Activated CD4-positive, alpha-beta T cell treated with anti-CD3 and anti-CD28 coated beads, Interleukin-2, Interleukin-6, amounts not matched to agents 100 ng/mL and 50 ng/mL, durations not matched to agents 16 hours and 8 hours (primary cell): ENCODE measurements at regions not wholly inside any gene's neighbourhood (a gene's known extent, or its start where the extent isn't known, plus 50 kb on each side); places are given as distances from the start of the nearest gene placed in this dataset.
"Not testable (repeated sequence)": the region's sequence is repeated elsewhere in the genome, so short reads cannot be mapped to it uniquely, and the experiment has no call there.

Source experiments
- DNase-seq: peaks from one replicate; pipeline ENCODE4 v3.0.0-alpha.2; 2020

DNA sequence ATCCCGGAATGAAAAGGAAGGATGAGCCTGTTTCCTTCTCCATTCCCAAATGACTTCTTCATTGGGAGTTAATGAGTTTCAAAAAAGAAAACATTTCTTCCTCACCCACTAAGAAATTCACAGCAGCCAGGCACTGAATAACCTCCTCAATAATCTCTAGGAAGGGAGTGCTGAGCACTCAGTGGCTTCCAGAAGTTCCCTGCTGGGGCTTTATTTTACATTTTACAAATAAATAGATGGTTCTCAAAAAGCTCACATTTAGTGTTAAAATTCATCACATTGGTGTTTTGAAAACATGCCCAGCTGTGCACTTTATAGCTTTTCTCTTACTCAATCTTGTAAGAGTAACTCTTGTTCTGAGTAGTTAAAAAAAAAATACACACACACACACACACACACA, 148.9 kb upstream of the PFKP start:
- no peak for DNase-seq

DNA sequence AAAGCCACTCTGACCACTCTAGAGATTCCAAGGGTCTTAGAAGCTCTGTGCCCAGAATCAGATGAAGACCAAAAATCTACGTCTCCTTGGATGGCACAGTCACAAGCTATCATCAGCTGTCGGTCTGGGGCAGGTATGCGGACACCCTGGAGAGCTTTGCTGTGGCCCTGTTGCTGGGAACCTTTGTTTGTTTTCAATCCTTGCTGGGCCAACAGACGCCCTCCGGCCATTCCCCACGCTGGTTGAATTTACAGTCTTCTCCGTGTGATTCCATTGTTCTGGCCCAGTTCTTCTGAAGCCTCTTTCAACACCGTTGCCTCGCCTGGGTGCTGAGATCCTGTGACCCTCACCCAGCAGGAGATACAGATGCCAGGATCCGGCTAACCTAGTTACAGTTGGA, 149.4 kb upstream of the PFKP start:
- no peak for DNase-seq

DNA sequence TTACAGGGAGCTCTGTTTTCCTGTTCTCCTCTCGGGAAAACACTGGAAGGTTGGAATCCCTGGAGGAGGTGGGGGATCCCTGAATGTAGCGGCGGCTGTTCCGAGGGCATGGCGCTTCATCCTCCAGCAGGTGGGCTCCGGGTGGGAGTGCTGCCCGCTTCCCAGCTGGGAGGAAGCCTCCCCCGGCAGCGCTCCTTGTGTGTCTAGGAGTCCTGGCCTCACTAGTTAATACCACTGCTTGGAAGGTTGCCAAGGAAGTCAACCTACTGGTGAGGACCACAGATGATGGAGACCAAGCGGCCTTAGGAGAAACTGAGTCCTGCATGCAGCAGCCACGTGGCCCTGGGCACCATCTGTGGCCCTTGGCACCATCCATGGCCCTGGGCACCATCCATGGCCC, 151.9 kb upstream of the PFKP start:
- DNase-seq = no peak

DNA sequence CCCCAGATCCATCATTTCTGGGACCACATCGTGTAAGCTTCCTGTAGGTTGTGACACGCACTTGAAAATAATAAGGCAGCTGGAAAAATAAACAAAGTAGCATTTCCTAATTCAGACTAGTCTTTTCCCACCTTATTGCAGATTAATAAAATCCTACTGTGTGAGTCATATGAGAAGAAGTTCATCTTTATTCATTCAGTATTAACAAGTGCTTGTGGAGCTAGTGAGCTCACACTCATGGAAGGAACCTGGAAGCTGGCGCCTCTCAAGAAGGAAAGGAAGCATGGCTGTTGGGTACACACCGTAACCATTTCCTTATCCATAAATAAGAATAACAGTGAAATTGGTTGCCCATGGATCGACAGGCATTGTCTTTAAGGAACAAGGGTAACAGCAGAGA, 152.6 kb upstream of the PFKP start:
- no peak for DNase-seq

DNA sequence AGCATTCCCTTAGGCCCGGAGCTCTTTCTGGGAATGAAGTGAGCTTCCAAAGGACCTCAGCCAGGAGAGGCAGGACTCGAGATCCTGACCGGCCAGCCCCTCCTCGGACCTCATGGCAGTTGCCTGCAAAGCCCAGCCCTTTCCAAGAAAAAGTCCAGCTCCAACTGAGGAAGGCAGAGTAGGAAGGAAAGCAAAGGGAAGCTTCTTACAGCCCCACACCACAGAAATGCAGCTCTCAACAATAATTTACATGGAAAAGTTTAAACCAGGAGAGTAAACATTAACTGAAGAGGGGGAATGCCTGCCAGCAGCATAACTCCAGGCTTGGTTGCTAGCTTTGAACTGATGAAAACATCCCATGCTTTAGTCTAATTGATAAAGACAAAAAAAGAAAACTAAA, 153.9 kb upstream of the PFKP start:
- no peak for DNase-seq

DNA sequence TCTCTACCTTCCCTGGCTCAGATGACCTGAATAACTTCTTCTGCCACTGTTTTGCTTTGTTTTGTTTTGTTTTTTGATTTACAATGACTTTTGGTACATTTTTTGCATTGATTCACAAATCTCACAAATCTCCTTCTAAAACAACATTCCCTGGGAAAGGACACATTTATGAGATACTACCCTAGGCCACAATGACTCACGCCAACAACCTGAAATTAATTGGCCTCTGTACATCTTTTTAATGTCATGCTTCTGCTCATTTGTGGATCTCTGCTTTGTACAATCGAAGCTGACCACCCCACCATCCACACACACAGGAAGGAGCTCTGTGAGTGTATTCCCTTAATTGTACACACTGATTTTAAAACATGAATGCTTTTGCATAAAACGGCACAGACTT, 156.7 kb upstream of the PFKP start:
- no peak for DNase-seq

DNA sequence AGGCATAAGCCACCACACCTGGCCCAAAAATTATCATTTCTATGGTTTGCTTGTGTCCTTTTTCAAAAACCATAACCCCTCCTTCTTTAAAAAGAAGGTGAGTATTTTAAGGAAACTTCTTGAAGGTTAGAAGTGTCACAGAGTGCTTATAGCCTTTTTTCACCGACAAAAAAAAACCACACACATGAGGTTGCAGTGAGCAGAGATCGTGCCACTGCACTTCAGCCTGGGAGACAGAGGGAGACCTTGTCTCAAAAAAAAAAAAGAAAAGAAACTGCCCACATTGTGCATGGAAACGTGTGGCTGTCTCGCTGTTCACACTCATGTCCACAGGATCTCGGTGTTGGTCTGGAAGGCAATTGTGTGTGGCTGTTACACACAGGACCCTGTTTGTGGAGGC, 157.4 kb upstream of the PFKP start:
- no peak for DNase-seq

DNA sequence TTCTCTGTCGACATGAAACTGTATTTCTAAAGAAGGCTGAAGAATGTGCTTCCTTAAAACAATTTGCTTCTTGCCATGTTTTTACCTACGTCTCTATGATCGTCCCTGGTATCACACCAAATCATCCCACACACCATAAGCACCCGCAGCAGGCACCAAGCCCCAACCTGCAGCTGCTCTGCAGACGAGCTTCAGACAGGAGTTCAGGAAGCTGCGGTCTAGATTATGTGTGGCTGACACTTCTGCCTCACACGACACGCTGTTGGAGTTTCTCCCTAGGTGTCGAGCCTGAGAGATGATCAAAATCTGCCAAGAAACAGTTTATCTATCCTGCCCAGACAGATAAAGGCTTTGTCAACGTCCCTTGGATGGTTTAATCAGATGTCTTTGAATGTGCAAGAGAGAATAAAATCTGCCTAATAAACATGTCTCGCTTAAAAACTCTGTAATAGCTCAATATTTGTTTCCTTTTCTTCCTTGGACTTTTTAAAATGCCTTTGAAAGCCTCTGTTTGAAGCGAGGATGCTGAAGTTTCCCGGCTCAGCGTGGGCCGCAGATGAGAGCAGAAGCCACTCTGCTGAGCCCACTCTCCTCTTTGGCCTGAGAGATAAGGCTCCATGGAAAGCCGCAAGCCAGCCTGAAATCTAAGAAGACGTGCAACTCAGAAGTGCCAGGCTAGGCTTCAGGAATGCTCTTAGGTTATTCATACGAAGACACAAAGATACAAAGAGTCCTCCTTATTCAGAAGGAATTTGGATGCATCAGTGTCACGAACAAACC, 158.3 kb upstream of the PFKP start:
- peak; percentile 60 for DNase-seq

DNA sequence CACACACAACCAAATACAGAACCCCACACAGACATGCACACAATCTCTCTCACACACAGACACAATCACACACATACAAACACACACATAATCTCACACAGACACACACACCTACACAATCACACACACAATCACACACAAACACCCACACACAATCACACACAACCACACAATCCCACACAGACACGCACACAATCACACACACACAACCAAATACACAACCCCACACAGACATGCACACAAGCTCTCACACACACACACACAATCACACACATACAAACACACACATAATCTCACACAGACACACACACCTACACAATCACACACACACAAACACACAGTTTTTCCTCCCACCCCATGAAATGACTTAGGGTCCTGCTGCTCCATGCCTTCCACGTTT, 160.4 kb upstream of the PFKP start:
- no peak for DNase-seq

DNA sequence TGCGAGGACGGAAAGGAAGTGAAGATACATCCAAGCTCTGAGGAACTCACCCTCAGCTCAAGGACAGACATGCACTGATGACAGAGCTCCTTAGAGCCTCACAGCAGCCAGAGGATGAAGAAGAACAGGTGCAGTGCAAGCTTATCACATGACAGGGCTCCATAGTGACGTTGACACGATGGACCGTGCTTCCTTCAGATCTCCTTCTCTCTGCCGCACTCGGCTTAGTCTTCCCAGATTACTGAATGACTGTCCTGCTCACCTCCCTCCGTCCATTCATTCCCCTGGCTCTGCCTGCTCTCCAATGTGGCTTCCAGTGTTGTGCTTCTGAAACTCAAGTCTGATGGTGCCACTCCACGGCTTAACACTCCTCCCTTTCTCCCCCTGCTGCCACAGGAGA, 161.5 kb upstream of the PFKP start:
- DNase-seq = no peak

DNA sequence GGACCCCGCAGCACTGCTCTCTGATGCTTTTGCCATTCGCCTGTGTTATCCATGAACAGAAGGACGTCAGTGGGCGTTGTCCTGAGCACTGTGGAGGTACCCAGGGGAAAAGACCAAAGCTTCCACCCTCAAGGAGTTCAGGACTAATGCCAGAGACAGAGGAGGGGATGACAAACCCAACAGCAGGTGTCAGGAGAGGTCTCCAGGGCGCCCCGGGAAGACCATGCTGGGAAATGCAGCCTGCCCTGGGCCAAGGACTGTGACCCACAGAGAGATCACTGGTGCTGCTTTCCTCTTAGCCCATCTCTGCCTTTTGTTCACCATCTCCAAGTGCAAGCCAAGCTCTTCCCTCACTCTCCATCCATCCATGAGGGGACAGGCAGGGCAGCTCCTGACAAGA, 166.8 kb upstream of the PFKP start:
- DNase-seq = no peak

DNA sequence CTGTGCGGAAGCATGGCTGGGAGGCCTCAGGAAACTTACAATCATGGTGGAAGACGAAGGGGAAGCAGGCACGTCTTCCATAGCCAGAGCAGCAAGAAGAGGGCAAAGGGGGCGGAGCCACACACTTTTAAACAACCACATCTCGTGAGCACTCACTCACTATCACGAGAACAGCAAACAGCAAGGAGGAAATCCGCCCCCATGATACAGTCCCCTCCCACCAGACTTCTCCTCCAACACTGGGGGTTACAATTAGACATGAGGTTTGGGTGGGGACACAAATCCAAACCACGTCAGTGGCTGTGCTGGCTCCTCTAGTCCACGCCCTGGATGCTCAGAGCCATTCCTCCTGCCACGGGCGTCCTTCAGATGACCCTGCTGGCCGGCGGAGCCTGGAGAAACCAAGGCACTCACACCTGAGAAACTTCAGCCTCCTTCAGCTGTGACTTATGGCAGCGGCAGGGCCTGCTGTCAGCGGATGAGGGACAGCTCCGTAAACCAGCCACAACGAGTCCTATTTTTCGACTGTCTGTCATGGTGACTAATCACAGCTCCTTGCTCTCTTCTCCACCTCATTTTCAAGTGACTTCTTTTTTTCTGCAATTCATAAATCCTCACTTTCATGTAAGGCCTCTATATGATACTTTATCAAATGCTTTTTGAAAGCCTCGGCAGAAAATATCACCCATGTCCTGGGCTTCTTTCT, 167.9 kb upstream of the PFKP start:
- DNase-seq = no peak

DNA sequence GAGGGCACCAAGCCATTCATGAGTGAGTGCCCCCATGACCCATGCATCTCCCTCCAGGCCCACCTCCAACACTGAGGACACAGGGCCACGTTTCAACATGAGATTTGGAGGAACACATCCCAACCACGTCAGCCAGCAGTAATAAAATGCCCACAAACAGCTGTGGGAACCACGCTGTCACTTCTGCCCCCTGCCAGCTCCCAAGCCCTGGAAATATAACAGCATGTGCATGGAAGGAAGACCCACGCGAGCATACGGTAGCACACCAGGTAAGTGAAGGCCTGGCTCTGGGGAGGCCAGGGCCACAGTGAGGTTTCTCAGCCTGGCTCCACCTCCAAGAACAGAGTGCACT, 168.9 kb upstream of the PFKP start:
- no peak for DNase-seq

DNA sequence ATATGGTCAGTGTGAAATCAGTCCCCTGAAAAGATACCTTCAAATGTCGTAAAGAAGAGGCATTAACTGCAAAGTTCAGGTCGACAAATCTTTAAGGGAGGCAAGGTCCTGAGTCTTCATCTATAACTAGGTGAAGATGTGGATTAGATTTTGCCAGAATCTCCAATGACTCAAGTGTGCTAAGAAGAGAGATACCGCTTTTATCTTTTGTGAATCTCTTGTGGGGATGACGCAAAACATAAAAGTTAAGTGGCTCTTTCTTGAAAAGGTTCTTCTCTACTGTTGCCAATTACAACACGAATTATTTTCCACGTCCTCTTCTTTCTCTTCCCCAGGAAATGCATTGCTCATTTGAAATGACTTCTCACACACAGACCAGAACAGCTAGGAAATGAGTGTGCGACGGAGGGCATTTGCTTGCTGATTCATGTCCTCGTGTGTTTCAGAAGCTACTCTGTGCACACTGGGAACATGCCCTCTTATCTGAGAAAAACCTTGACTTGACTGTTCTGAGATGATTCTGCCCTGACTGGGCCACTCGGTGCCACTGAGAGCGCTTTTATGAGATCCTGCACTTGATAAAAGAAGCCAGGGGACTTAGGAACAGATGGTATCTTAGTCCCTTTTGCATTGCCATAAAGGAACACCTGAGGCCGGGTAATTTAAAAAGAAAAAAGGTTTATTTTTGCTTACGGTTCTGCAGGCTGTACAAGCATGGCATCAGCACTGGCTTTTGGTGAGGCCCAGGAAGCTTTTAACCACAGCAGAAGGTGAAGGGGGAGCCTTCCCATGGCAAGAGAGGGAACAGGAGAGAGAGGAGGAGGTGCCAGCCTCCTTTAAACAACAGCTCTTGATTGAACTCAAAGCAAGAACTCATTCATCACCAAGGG, 169.5 kb upstream of the PFKP start:
- DNase-seq = peak; percentile 67

DNA sequence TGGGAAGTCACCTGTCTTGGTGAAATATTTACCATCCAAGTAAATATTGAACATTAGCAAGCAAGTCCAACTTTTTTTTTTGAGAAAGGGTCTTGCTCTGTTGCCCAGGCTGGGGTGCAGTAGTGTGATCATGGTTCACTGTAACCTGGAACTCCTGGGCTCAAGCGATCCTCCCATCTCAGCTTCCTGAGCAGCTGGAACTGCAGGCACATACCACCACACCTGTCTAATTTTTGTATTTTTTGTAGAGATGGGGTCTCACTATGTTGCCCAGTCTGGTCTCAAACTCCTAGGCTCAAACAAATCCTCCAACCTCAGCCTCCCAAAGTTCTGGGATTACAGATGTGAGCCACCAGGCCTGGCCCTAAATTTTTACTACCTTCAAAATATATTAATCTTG, 171.0 kb upstream of the PFKP start:
- not testable (repeated sequence) for DNase-seq

DNA sequence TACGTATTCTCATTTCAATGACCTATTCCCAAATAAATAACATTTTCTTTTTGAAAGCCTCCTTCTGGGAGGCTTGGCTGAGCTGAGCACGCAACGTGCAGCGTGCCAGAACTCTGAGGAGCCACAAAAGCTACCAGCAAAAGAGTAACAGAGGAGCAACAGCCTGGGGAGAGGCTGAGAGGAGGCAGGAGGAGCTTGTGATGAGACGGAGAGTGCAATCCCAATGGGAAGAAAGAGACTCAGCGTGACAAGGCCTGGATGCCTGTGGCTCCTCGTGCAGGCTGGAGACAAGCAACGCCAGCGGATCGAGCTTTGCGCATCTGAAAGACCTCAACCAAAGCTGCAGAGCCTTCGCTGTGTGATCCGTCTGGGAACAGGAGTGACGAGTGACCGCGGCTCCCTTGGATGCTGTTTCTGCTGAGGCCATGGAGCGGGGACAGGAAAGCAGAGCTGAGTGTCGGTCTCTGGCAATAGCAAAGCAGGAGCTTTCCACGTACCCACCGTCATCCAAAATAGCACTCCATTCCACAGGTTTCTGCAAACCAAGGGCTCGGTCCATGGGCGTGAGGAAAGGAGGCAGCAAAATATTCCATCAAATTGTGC, 171.7 kb upstream of the PFKP start:
- DNase-seq = no peak

DNA sequence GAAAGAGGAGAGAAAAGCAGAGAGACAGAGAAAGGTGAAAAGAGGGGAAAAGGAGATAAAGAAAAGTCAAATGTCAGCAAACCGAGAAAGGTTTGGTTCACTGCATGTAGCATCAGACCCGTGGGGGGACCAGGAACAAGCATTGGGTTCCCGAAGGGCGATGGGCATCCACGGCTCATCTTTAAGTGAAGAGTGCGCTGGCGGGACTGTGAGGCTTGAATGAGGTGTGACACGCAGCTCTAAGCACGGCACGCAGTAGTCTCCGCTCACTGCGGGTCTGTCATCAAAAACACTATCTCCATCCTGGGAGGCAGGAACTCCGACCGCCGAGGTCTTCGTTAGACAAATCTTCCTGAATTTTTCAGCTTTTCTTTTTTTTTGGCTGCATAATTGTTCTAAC, 173.4 kb upstream of the PFKP start:
- no peak for DNase-seq

DNA sequence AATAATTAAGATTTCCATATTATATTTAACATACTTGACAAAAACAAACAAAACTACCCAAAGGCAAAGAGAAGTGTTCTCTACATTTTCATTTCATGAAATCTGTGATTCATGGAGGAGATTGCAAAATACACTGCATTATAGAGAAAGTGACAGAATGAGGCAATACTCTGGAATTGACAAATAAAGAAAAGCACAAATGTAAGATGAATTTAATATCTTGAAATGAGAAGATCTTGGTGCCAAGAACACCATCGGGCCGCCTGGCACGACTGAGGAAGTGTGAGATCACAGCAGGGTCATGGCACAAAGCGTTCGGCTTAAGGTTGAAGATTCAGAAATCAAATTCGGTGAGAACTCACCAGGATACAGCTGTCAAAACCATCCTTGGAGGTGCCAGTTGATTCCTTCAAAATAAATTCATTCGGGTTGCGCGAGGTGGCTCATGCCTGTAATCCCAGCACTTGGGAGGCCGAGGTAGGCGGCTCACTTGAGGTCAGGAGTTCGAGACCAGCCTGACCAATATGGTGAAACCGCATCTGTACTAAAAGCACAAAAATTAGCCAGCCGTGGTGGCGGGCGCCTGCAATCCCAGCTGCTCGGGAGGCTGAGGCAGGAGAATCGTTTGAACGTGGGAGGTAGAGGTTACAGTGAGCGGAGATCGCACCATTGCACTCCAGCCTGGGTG, 174.0 kb upstream of the PFKP start:
- no peak for DNase-seq

DNA sequence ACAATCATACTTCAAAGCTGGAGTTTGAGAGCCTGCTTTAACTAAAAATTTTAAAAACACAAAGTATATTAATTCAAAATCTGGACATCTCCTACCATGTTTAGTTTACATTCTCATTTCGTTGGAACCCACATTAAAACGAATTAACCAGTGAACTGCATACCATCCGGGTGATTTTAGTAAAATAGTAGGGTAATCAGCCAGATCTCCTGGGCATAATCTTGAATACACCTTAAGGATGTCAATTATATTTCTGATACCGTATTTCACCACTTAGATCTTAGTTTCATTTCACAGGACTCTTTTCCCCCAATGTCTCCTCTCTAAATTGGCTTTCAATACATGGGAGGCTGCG, 175.6 kb upstream of the PFKP start:
- DNase-seq = no peak

DNA sequence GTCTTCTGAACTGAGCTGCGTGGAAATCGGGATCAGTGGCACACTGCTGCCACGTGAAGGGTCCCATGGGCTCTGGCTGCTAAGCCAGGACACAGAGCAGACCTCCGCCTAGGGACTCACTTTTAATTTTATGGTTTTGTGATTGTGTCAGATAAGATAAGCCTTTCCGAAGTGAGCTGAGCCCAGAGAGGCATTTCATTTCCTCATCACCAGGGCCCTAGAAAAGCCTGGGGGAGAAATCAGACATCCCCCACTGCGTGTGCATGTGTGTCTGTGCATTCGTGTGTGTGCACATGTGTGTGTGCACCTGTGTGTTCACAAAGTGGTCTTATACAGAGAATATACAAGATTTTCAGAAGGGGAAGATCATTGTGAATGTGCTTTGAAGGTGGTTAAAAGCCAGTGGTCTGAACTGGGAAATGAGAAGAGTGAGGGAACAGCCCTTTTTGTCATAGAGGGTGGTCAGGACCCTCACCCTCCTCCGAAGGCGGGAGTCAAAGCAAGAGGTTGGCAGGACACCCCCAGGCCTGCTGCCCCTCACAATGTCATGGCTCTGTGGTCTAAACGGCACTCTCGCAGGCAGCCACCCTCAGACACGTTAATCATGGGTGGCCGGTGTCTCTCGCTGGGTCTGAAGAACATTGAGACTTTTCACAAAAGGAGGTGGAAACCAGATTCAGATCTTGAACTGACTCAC, 176.1 kb upstream of the PFKP start:
- no peak for DNase-seq

DNA sequence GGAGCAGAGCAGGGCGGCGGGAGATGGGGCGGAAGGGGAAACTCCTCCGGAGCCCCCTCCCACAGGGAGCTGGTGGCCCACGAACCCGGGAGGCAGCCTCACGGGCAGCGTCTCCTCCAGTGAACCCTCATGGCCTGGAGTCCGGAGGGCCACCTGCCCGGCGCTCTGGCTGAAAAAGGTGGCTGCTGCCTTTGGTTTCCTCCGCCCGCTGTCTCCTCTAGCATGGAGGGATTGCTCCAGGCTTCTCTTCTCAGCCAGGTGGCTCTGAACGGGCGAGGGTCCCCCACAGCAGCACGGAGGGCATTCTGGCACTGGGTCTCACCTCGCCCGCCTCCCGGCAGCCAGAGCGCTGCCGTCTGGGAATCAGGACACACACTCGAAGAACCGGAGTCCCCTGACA, 177.3 kb upstream of the PFKP start:
- DNase-seq = no peak

DNA sequence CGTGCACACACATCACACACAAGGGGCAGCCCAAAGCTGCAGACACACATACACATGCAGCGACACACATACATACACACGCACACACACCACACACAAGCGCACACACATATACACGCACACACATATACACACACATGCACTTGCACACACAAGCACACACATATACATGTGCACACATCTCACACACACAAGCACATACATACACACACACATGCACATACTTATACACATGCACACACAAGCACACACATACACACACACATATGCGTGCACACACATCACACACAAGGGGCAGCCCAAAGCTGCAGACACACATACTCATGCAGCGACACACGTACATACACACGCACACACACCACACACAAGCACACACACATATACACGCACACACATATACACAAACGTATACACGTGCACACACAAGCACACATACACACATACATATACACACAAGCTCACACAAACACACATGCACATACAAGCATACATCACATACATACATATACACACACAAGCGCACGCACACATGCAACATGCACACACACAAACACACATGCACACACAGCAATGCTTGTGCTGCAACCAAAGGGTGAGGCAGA, 178.8 kb upstream of the PFKP start:
- no peak for DNase-seq
